RWPE2 (cell line): ENCODE measurements at regions not wholly inside any gene's neighbourhood (a gene's known extent, or its start where the extent isn't known, plus 50 kb on each side); places are given as distances from the start of the nearest gene placed in this dataset.

Source experiments
- ATAC-seq: fragments of 200-7000 bp; cut with Tn5 transposase; 3 replicates; pipeline ENCODE4 v1.9.1; 2021; ENCODE audit warnings: low read depth
- DNase-seq: peaks from one replicate; pipeline ENCODE4 v3.0.0-alpha.2; 2020; ENCODE audit warnings: low spot score
- H3K27ac ChIP-seq: fragments of 450-650 bp; 2 replicates; pipeline ENCODE4 v1.5.1; 2017; ENCODE audit warnings: mild to moderate bottlenecking; ENCODE audit not compliant: poor library complexity, severe bottlenecking
- H3K27me3 ChIP-seq: fragments of 250-450 bp; sonication (Bioruptor Pico); 2 replicates; pipeline ENCODE4 v1.5.1; 2021; ENCODE audit warnings: mild to moderate bottlenecking, moderate library complexity; ENCODE audit not compliant: insufficient read depth, poor library complexity, severe bottlenecking
- H3K36me3 ChIP-seq: fragments of 250-450 bp; sonication (Bioruptor Pico); 2 replicates; pipeline ENCODE4 v1.5.1; 2020; ENCODE audit warnings: low read depth, mild to moderate bottlenecking, moderate library complexity
- H3K4me1 ChIP-seq: fragments of 250-450 bp; sonication (Bioruptor Pico); 2 replicates; pipeline ENCODE4 v1.5.1; 2021; ENCODE audit warnings: mild to moderate bottlenecking, moderate library complexity; ENCODE audit not compliant: insufficient read depth, poor library complexity, severe bottlenecking
- H3K4me3 ChIP-seq: fragments of 250-450 bp; sonication (Bioruptor Pico); 2 replicates; pipeline ENCODE4 v1.5.1; 2021; ENCODE audit warnings: mild to moderate bottlenecking, moderate library complexity; ENCODE audit not compliant: severe bottlenecking
- H3K9me3 ChIP-seq: fragments of 250-450 bp; sonication (Bioruptor Pico); 2 replicates; pipeline ENCODE4 v1.5.1; 2021; ENCODE audit warnings: mild to moderate bottlenecking, moderate library complexity; ENCODE audit not compliant: severe bottlenecking
- TF ChIP-seq, protein P1 (sequence below): fragments of 450-650 bp; IDR thresholded peaks from one replicate; pipeline ENCODE4 v1.5.1; 2017; ENCODE audit warnings: mild to moderate bottlenecking, moderate library complexity; ENCODE audit not compliant: poor library complexity, severe bottlenecking

DNA sequence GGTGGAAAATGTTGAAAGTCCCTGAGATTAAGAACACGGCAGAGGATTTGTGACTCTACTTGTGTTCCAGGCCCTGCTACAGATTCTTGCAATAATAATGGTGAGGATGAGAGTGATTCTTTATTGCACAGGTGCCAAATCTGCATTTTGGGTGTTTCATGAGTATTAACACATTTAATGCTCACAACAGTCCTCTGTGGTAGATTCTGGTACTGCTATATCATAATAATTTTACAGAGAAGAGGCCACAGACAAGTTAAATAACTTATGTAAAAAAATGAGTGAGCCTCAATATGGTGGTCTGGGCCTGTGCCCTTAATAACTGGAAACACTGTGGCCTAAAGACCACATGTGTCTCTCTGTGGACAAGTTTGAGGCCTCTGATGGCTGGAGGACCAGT is 124.3 kb downstream of the C4orf33 start:
- no peaks in the 10 kb centered on the region for H3K36me3 ChIP-seq
- DNase-seq (no peak), ATAC-seq (no peak)
- no peaks in the 10 kb centered on the region for H3K27me3 ChIP-seq
- TF ChIP-seq, protein P1, sequence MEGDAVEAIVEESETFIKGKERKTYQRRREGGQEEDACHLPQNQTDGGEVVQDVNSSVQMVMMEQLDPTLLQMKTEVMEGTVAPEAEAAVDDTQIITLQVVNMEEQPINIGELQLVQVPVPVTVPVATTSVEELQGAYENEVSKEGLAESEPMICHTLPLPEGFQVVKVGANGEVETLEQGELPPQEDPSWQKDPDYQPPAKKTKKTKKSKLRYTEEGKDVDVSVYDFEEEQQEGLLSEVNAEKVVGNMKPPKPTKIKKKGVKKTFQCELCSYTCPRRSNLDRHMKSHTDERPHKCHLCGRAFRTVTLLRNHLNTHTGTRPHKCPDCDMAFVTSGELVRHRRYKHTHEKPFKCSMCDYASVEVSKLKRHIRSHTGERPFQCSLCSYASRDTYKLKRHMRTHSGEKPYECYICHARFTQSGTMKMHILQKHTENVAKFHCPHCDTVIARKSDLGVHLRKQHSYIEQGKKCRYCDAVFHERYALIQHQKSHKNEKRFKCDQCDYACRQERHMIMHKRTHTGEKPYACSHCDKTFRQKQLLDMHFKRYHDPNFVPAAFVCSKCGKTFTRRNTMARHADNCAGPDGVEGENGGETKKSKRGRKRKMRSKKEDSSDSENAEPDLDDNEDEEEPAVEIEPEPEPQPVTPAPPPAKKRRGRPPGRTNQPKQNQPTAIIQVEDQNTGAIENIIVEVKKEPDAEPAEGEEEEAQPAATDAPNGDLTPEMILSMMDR: no peak
- H3K4me1 ChIP-seq: no peaks in the 10 kb centered on the region
- no peaks in the 10 kb centered on the region for H3K9me3 ChIP-seq
- H3K4me3 ChIP-seq: no peak overlapping the region
- H3K27ac ChIP-seq: no peak overlapping the region

DNA sequence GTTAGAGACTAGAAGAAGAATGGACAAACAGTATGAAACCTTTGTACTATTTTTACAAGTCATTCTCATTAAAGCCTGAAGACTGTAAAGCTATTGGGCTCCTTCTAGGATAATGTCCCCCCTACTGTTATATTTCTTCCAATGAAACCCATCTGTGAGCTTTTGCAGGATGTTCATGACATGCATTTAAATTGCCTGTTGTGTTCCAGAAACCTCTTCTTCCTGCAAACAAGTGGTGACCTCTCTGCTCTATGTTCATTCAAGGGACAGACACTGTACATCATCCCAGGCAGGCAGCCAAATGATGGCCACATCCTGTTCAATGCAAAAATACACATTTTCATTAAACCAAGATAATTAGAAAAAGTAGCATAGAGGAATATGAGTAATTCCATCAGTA is 128.0 kb downstream of the C4orf33 start:
- DNase-seq (no peak), ATAC-seq (no peak)
- Histone ChIP-seq H3K27me3 (no peaks in the 10 kb centered on the region), H3K4me3 (no peak overlapping the region), H3K36me3 (no peaks in the 10 kb centered on the region), H3K9me3 (no peaks in the 10 kb centered on the region), H3K27ac (no peak overlapping the region), H3K4me1 (no peaks in the 10 kb centered on the region)
- TF ChIP-seq, protein P1: no peak

DNA sequence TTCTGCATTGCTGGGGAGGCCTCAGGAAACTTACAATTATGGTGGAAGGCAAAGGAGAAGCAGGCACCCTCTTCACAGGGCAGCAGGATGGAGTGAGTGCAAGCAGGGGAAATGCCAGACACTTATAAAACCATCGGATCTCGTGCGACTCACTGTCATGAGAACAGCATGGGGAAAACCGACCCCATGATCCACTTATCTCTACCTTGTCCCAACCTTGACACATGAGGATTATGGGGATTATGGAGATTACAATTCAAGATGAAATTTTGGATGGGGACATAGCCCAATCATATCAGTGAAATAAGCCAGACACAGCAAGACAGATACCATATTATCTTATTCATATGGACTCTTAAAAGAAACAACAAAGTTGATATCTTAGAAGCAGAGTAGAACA is 134.9 kb downstream of the C4orf33 start:
- no peak overlapping the region for H3K4me3 ChIP-seq
- DNase-seq (no peak), ATAC-seq (no peak)
- TF ChIP-seq, protein P1: no peak
- H3K36me3 ChIP-seq: no peaks in the 10 kb centered on the region
- no peaks in the 10 kb centered on the region for H3K9me3 ChIP-seq
- no peaks in the 10 kb centered on the region for H3K27me3 ChIP-seq
- H3K4me1 ChIP-seq: no peaks in the 10 kb centered on the region
- H3K27ac ChIP-seq: no peak overlapping the region

DNA sequence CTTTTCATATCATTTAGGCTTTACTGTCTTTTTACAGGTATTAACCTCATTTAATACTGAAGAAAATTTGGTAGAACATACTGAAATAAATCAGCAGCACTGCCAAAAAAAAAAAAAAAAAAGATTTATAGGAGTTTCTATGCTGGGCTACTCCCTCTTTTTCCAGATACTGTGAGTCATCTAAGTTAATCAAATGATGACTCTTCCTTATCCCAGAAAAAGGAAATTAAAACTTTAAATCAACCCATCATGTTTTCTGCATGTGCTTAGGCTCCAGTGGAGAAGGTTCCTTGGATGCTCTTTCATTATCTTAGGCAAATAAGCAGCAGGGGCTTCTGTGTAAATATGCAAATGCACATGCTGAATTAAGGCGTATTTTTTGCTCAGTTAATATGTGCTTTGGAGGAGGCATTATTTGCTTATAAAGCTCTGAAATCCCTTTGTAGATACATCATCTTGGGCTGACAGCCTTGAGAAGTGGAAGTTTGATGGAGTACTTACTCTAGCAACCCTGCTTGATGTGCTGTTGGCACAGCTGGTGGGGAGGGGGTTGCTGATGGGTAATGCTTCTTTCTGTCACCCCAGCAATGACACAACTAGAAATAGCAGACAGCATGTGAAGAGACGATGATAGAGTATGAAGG is 136.1 kb downstream of the C4orf33 start:
- no peak overlapping the region for H3K27ac ChIP-seq
- H3K4me3 ChIP-seq: no peak overlapping the region
- H3K27me3 ChIP-seq: no peaks in the 10 kb centered on the region
- DNase-seq: no peak
- H3K36me3 ChIP-seq: no peaks in the 10 kb centered on the region
- no peaks in the 10 kb centered on the region for H3K4me1 ChIP-seq
- TF ChIP-seq, protein P1: no peak
- no peak for ATAC-seq
- H3K9me3 ChIP-seq: no peaks in the 10 kb centered on the region

DNA sequence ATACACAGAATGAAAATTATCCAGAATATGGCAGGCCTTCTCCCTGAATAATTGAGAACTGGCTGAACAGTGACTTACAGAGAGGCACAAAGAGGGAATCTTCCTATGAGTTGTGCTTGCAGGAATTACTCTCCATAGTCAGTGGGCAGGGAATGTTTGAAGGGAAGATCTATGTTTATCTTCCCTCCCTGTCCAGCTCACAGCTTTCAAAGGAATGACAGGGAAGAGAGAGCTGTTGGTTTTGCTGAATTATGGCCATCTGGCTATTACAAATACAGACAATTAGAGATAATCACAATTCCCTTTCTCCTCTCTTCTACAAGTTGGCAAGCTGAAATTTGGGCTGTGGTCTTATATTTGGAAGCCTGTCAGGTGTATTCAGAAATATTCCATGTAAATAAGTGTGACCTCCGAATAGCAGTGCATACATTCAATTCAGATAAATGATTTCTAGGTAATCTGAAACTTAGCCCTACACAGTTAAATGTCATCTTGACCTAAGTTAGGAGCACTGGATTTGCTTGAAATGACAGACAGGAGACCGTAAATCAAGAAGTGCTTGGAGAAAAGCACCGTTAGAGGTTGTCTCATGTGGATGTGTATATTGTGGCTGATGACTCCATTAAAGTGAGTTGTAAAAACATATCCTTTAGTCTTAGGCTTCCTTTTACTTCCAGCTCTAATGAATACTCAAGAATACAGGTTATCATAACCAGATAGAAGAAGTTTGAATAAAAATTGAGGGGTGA is 136.8 kb downstream of the C4orf33 start:
- no peaks in the 10 kb centered on the region for H3K36me3 ChIP-seq
- no peaks in the 10 kb centered on the region for H3K27me3 ChIP-seq
- no peak for DNase-seq
- H3K4me1 ChIP-seq: no peaks in the 10 kb centered on the region
- no peak for ATAC-seq
- H3K4me3 ChIP-seq: no peak overlapping the region
- no peaks in the 10 kb centered on the region for H3K9me3 ChIP-seq
- TF ChIP-seq, protein P1: no peak
- no peak overlapping the region for H3K27ac ChIP-seq
